Medulla oblongata (tissue), 1 donor: ENCODE measurements at regions not wholly inside any gene's neighbourhood (a gene's known extent, or its start where the extent isn't known, plus 50 kb on each side); places are given as distances from the start of the nearest gene placed in this dataset.
"Not testable (repeated sequence)": the region's sequence is repeated elsewhere in the genome, so short reads cannot be mapped to it uniquely, and the experiment has no call there.

Source experiments
- DNase-seq: peaks from one replicate; pipeline ENCODE4 v3.0.0-alpha.2; 2015; ENCODE audit errors: extremely low spot score

GRCh38 chr10:85319826-85320225 is 991.4 kb downstream of the CCSER2 start:
- peak; percentile 76 for DNase-seq

- DNase-seq, result no peak
Measured at GRCh38 chr10:85333594-85333993, 1005.2 kb downstream of the CCSER2 start.

GRCh38 chr10:85362401-85362800 is 1004.2 kb downstream of the GRID1 start:
- no peak for DNase-seq

- no peak for DNase-seq
Measured at GRCh38 chr10:85377029-85377806, 989.4 kb downstream of the GRID1 start.

- DNase-seq, result no peak
Measured at GRCh38 chr10:85379338-85379737, 987.3 kb downstream of the GRID1 start.

GRCh38 chr10:85400981-85401695 is 965.5 kb downstream of the GRID1 start:
- DNase-seq, result no peak

- no peak for DNase-seq
Measured at GRCh38 chr10:85402541-85402940, 964.1 kb downstream of the GRID1 start.

GRCh38 chr10:85407088-85407487 is 959.5 kb downstream of the GRID1 start:
- DNase-seq, result no peak

- DNase-seq, result no peak
Measured at GRCh38 chr10:85408388-85408787, 958.2 kb downstream of the GRID1 start.

- not testable (repeated sequence) for DNase-seq
Measured at GRCh38 chr10:85410586-85410985, 956.0 kb downstream of the GRID1 start.

GRCh38 chr10:85413570-85413969 is 953.0 kb downstream of the GRID1 start:
- no peak for DNase-seq

- DNase-seq, result no peak
Measured at GRCh38 chr10:85420501-85421191, 945.9 kb downstream of the GRID1 start.

- no peak for DNase-seq
Measured at GRCh38 chr10:85421421-85421820, 945.2 kb downstream of the GRID1 start.

GRCh38 chr10:85429126-85429525 is 937.5 kb downstream of the GRID1 start:
- DNase-seq, result no peak

GRCh38 chr10:85430991-85431390 is 935.6 kb downstream of the GRID1 start:
- no peak for DNase-seq

- DNase-seq, result no peak
Measured at GRCh38 chr10:85433248-85433647, 933.3 kb downstream of the GRID1 start.

GRCh38 chr10:85444868-85445267 is 921.7 kb downstream of the GRID1 start:
- DNase-seq, result no peak

GRCh38 chr10:85445702-85446101 is 920.9 kb downstream of the GRID1 start:
- DNase-seq, result no peak

GRCh38 chr10:85446827-85447226 is 919.8 kb downstream of the GRID1 start:
- no peak for DNase-seq

- no peak for DNase-seq
Measured at GRCh38 chr10:85447690-85448089, 918.9 kb downstream of the GRID1 start.

- no peak for DNase-seq
Measured at GRCh38 chr10:85448716-85449115, 917.9 kb downstream of the GRID1 start.

GRCh38 chr10:85454386-85454785 is 912.2 kb downstream of the GRID1 start:
- DNase-seq, result no peak

- DNase-seq, result no peak
Measured at GRCh38 chr10:85457191-85457590, 909.4 kb downstream of the GRID1 start.
